HepG2 (cell line): ENCODE measurements at regions not wholly inside any gene's neighbourhood (a gene's known extent, or its start where the extent isn't known, plus 50 kb on each side); places are given as distances from the start of the nearest gene placed in this dataset.

ENCODE experiments used
- ATAC-seq: fragments of 200-7000 bp; cut with Tn5 transposase; 3 replicates; pipeline ENCODE4 v1.9.1; 2020; ENCODE audit warnings: mild to moderate bottlenecking, moderate library complexity
- BruUV-seq: library from RNA; stranded (reverse); fragments of 400-500 nt; replicated peaks from 2 replicates; lab custom pipeline; 2021; lab: Mats Ljungman, UMichigan
- CTCF ChIA-PET: fragments of 300-600 bp; formaldehyde crosslinking; extraction: SDS; loops from one replicate; lab custom pipeline; 2021; ENCODE audit warnings: low total read pairs, inconsistent platforms, low intra/inter-chr PET ratio; lab: Yijun Ruan, JAX
- POLR2A ChIA-PET: fragments of 350-600 bp; sonication (Branson Sonifier 250); formaldehyde crosslinking; loops from one replicate; lab custom pipeline; 2020; ENCODE audit warnings: antibody characterized with exemption, inconsistent platforms; lab: Yijun Ruan, JAX
- DNase-seq: peaks from one replicate; pipeline ENCODE4 v3.0.0-alpha.2; 2015; ENCODE audit warnings: low spot score
- FAIRE-seq: peaks from 3 replicates; lab custom pipeline; 2011; peaks lifted over from hg19 to GRCh38; lab: Jason Lieb, UNC
- H2AFZ ChIP-seq: one replicate; pipeline ENCODE4 v1.6.1; 2011; ENCODE audit warnings: low read length, inconsistent platforms
- H3K27ac ChIP-seq: fragments of 300-600 bp; 3 replicates; pipeline ENCODE4 v1.8.0; 2011; ENCODE audit warnings: mixed run types, mild to moderate bottlenecking, mixed read lengths, low read length, inconsistent platforms; ENCODE audit not compliant: insufficient read depth; ENCODE audit errors: extremely low read length
- H3K27me3 ChIP-seq, 2 experiments: fragments of 200-600 bp in 1 of 2; 2 replicates in 1 of 2; 3 replicates in 1 of 2; pipeline versions ENCODE4 v1.6.0 to v1.8.0; 2011; ENCODE audit warnings: low read length in 2 of 2, mild to moderate bottlenecking in 2 of 2, moderate library complexity in 2 of 2, inconsistent platforms in 1 of 2; ENCODE audit not compliant: insufficient read depth in 2 of 2, control insufficient read depth in 1 of 2
- H3K36me3 ChIP-seq, 2 experiments: fragments of 200-600 bp in 1 of 2; replicated peaks in 1 of 2; 2 replicates in 1 of 2; 3 replicates in 1 of 2; pipeline versions ENCODE4 v1.5.1 to v1.8.0; 2011; ENCODE audit warnings: low read length in 2 of 2, inconsistent platforms in 1 of 2; ENCODE audit not compliant: insufficient read depth in 2 of 2, control insufficient read depth in 1 of 2
- H3K4me1 ChIP-seq: 2 replicates; pipeline ENCODE4 v1.5.1; 2012; ENCODE audit warnings: low read length, inconsistent platforms; ENCODE audit not compliant: insufficient read depth
- H3K4me2 ChIP-seq: 2 replicates; pipeline ENCODE4 v1.6.0; 2011; ENCODE audit warnings: low read depth, low read length, inconsistent platforms
- H3K4me3 ChIP-seq, 3 experiments: fragments of 200-600 bp in 1 of 3; sonication (generic), shearing (Covaris generic) in 1 of 3; replicated peaks in 1 of 3; 2 replicates each; pipeline ENCODE4 v1.5.1; 2011 to 2016; ENCODE audit warnings: low read length in 3 of 3, inconsistent platforms in 2 of 3, low read depth in 2 of 3, mild to moderate bottlenecking in 2 of 3, control low read depth in 1 of 3, mixed read lengths in 1 of 3; ENCODE audit not compliant: insufficient read depth in 1 of 3
- H3K79me2 ChIP-seq: one replicate; pipeline ENCODE4 v1.6.1; 2011; ENCODE audit warnings: low read length, inconsistent platforms; ENCODE audit not compliant: insufficient read depth
- H3K9ac ChIP-seq: 2 replicates; pipeline ENCODE4 v1.6.0; 2011; ENCODE audit warnings: mild to moderate bottlenecking, low read depth, low read length, inconsistent platforms; ENCODE audit not compliant: insufficient read depth
- H3K9me3 ChIP-seq: 2 replicates; pipeline ENCODE4 v1.5.1; 2012; ENCODE audit warnings: mild to moderate bottlenecking, low read length
- H4K20me1 ChIP-seq: 2 replicates; pipeline ENCODE4 v1.6.0; 2011; ENCODE audit warnings: inconsistent platforms, mild to moderate bottlenecking, low read length, moderate library complexity; ENCODE audit not compliant: insufficient read depth
- ADNP ChIP-seq: sonication (generic); formaldehyde crosslinking; IDR thresholded peaks from 2 replicates; pipeline ENCODE4 v1.4.0; 2020; ENCODE audit warnings: missing genetic modification reagents
- ATF7-NPFF ChIP-seq: sonication (generic); formaldehyde crosslinking; IDR thresholded peaks from 2 replicates; pipeline ENCODE4 v1.8.1; 2023; ENCODE audit warnings: mild to moderate bottlenecking, low read depth, missing genetic modification reagents, moderate library complexity
- DNMT3B ChIP-seq: conservative IDR thresholded peaks from 2 replicates; pipeline ENCODE4 v1.6.1; 2016; ENCODE audit warnings: missing biosample characterization, control low read depth
- HOXD1 ChIP-seq: sonication (generic); formaldehyde crosslinking; IDR thresholded peaks from 2 replicates; pipeline ENCODE4 v1.5.0; 2020; ENCODE audit warnings: missing genetic modification reagents
- NAIF1 ChIP-seq: sonication (generic); formaldehyde crosslinking; IDR thresholded peaks from 2 replicates; pipeline ENCODE4 v1.5.0; 2020; ENCODE audit warnings: mild to moderate bottlenecking, missing genetic modification reagents, borderline replicate concordance
- PLRG1 ChIP-seq: fragments of 450-650 bp; conservative IDR thresholded peaks from 2 replicates; pipeline ENCODE4 v1.6.1; 2016
- REPIN1 ChIP-seq: sonication (generic); formaldehyde crosslinking; IDR thresholded peaks from 2 replicates; pipeline ENCODE4 v1.8.0; 2022; ENCODE audit warnings: missing genetic modification reagents, low read depth, mild to moderate bottlenecking, borderline replicate concordance
- REST ChIP-seq, 2 experiments: IDR thresholded peaks; 2 replicates each; pipeline ENCODE4 v1.6.1; 2011 to 2012; ENCODE audit warnings: low read length in 2 of 2, borderline replicate concordance in 1 of 2, low read depth in 1 of 2, mild to moderate bottlenecking in 1 of 2, moderate library complexity in 1 of 2
- RXRB ChIP-seq: IDR thresholded peaks from 2 replicates; pipeline ENCODE4 v1.6.1; 2016; ENCODE audit warnings: borderline replicate concordance, missing genetic modification reagents, missing compliant biosample characterization
- THAP11 ChIP-seq: IDR thresholded peaks from 2 replicates; pipeline ENCODE4 v1.6.1; 2016; ENCODE audit warnings: missing biosample characterization, missing genetic modification reagents
- ZNF256 ChIP-seq: sonication (generic); formaldehyde crosslinking; conservative IDR thresholded peaks from 2 replicates; pipeline ENCODE4 v1.4.0; 2020; ENCODE audit warnings: missing genetic modification reagents
- ZNF333 ChIP-seq: sonication (generic); formaldehyde crosslinking; IDR thresholded peaks from 2 replicates; pipeline ENCODE4 v1.4.0; 2020; ENCODE audit warnings: mild to moderate bottlenecking, missing genetic modification reagents, borderline replicate concordance
- ZNF562 ChIP-seq: sonication (generic); formaldehyde crosslinking; IDR thresholded peaks from 2 replicates; pipeline ENCODE4 v1.8.0; 2022; ENCODE audit warnings: missing genetic modification reagents, borderline replicate concordance
- ZNF788 ChIP-seq: sonication (generic); formaldehyde crosslinking; IDR thresholded peaks from 2 replicates; pipeline ENCODE4 v1.5.0; 2020; ENCODE audit warnings: mild to moderate bottlenecking, missing genetic modification reagents, borderline replicate concordance
- WGBS: methylation state at CpG from one replicate; pipeline ENCODE4 v1.1.6; 2017; ENCODE audit warnings: low lambda C conversion rate; 5-methylcytosine and 5-hydroxymethylcytosine counted together
- in situ Hi-C: cut with HindIII; loops from 2 replicates; pipeline ENCODE4 v1.10.0; 2017; ENCODE audit warnings: low pct_unique_long_range_greater_than_20kb; ENCODE audit not compliant: extremely low pct_ligation_motif_present
- intact Hi-C: fragments of 100-400 bp; cut with micrococcal nuclease; formaldehyde crosslinking; loops from one replicate; pipeline ENCODE4 v1.10.0; 2022; ENCODE audit not compliant: unreplicated experiment
- TF ChIP-seq, protein P1 (sequence below): sonication (generic); formaldehyde crosslinking; IDR thresholded peaks from 2 replicates; pipeline ENCODE4 v1.5.1; 2020; ENCODE audit warnings: missing genetic modification reagents, mild to moderate bottlenecking, borderline replicate concordance

DNA sequence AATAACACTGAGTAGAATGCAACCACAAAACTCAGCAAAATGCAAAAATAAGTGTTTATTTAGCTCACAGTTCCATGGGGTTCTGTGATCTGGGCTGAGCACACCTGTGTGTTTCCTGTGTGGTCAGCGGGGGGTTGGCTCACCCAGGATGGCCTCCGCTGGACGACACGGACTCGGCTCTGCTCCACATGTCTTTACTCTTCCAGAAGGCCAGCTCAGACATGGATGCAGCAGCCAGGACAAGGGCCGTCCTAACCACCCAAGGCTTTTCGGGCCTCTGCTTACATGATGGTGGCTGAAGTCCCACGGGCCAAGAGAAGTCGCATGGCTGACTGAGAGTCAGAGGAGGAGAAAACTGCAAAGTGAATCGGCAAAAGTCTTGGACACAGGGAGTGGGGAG lies 153.5 kb upstream of the IRS2 start:
- ChIA-PET POLR2A (no interaction called here), CTCF (no interaction called here)
- Histone ChIP-seq H3K27ac (no peak overlapping the region), H3K9ac (no peak overlapping the region), H3K9me3 (no peaks in the 10 kb centered on the region), H2AFZ (no peak overlapping the region), H3K79me2 (no peaks in the 10 kb centered on the region), H3K4me2 (no peak overlapping the region), H3K4me1 (no peaks in the 10 kb centered on the region), H3K27me3 (peaks cover 0 to 6% of the 10 kb centered on the region in 2 experiments; a peak in 1 of 5 replicates), H4K20me1 (no peaks in the 10 kb centered on the region), H3K36me3 (no peaks in the 10 kb centered on the region), H3K4me3 (no peak overlapping the region)
- intact Hi-C loops: no loop called here
- FAIRE-seq (no peak), DNase-seq (no peak), ATAC-seq (no peak)
- WGBS: 33% methylated on average over 10 of the region's 10 CpGs
- in situ Hi-C loops: no loop called here
- BruUV-seq: no TSS peak
- no peak for TF ChIP-seq PLRG1
- no peak for TF ChIP-seq DNMT3B (CRISPR knock-in tag)
- TF ChIP-seq ZNF256 (CRISPR knock-in tag): no peak
- TF ChIP-seq, protein P1, sequence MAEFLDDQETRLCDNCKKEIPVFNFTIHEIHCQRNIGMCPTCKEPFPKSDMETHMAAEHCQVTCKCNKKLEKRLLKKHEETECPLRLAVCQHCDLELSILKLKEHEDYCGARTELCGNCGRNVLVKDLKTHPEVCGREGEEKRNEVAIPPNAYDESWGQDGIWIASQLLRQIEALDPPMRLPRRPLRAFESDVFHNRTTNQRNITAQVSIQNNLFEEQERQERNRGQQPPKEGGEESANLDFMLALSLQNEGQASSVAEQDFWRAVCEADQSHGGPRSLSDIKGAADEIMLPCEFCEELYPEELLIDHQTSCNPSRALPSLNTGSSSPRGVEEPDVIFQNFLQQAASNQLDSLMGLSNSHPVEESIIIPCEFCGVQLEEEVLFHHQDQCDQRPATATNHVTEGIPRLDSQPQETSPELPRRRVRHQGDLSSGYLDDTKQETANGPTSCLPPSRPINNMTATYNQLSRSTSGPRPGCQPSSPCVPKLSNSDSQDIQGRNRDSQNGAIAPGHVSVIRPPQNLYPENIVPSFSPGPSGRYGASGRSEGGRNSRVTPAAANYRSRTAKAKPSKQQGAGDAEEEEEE (CRISPR knock-in tag): no peak
- no peak for TF ChIP-seq NAIF1 (CRISPR knock-in tag)
- TF ChIP-seq ADNP: no peak
- TF ChIP-seq ATF7-NPFF (CRISPR knock-in tag): no peak
- no peak for TF ChIP-seq RXRB (CRISPR knock-in tag)
- TF ChIP-seq REST (IDR thresholded peaks at IDR 0.05; ENCODE audit: borderline replicate concordance in 1 of 2, low read depth in 1 of 2, low read length in 2 of 2): no peak
- TF ChIP-seq HOXD1 (CRISPR knock-in tag): no peak
- TF ChIP-seq ZNF333: no peak
- TF ChIP-seq THAP11 (CRISPR knock-in tag): no peak
- TF ChIP-seq REPIN1 (CRISPR knock-in tag): no peak
- no peak for TF ChIP-seq ZNF788 (CRISPR knock-in tag)
- TF ChIP-seq ZNF562 (CRISPR knock-in tag): no peak
